ENCODE measurements at regions not wholly inside any gene's neighbourhood (a gene's known extent, or its start where the extent isn't known, plus 50 kb on each side); places are given as distances from the start of the nearest gene placed in this dataset.

- no peak overlapping the region for H3K4me3 ChIP-seq (ENCODE audit: low read depth, low read length, poor library complexity, severe bottlenecking)
- no peaks in the 10 kb centered on the region for H4K20me1 ChIP-seq (ENCODE audit: insufficient read depth, low read length)
- intact Hi-C loops (cut with micrococcal nuclease; ENCODE audit: unreplicated experiment): no loop called here
- no peak overlapping the region for H2AFZ ChIP-seq (ENCODE audit: low read length)
- CTCF ChIA-PET (ENCODE audit: unreplicated experiment): no interaction called here
- H3K79me2 ChIP-seq (ENCODE audit: insufficient read depth, low read depth, low read length): no peaks in the 10 kb centered on the region
- H3K27ac ChIP-seq (ENCODE audit: low read depth, low read length, poor library complexity, severe bottlenecking): no peak overlapping the region
- no peak overlapping the region for H3K4me2 ChIP-seq (ENCODE audit: low read length)
- H3K9me2 ChIP-seq (ENCODE audit: insufficient read depth, low read length): no peaks in the 10 kb centered on the region
- H3K9me3 ChIP-seq (ENCODE audit: low read length): no peaks in the 10 kb centered on the region
- TF ChIP-seq, protein P1, sequence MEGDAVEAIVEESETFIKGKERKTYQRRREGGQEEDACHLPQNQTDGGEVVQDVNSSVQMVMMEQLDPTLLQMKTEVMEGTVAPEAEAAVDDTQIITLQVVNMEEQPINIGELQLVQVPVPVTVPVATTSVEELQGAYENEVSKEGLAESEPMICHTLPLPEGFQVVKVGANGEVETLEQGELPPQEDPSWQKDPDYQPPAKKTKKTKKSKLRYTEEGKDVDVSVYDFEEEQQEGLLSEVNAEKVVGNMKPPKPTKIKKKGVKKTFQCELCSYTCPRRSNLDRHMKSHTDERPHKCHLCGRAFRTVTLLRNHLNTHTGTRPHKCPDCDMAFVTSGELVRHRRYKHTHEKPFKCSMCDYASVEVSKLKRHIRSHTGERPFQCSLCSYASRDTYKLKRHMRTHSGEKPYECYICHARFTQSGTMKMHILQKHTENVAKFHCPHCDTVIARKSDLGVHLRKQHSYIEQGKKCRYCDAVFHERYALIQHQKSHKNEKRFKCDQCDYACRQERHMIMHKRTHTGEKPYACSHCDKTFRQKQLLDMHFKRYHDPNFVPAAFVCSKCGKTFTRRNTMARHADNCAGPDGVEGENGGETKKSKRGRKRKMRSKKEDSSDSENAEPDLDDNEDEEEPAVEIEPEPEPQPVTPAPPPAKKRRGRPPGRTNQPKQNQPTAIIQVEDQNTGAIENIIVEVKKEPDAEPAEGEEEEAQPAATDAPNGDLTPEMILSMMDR (conservative IDR thresholded peaks at IDR 0.05; ENCODE audit: low read length): no peak
- no peak for TF ChIP-seq EZH2phosphoT487 (IDR thresholded peaks at IDR 0.05; ENCODE audit: borderline replicate concordance, low read depth, low read length)
- no peaks in the 10 kb centered on the region for H3K4me1 ChIP-seq (ENCODE audit: insufficient read depth, low read length, poor library complexity, severe bottlenecking)
- no peaks in the 10 kb centered on the region for H3K36me3 ChIP-seq (ENCODE audit: insufficient read depth, low read length)
- BruUV-seq (replicated peaks): no TSS peak
- DNase-seq (ENCODE audit: low spot score): no peak
- POLR2A ChIA-PET: no interaction called here
These were observed 160.0 kb upstream of the PRICKLE2 start for GRCh38 chr3:64385277-64385676.

DNA sequence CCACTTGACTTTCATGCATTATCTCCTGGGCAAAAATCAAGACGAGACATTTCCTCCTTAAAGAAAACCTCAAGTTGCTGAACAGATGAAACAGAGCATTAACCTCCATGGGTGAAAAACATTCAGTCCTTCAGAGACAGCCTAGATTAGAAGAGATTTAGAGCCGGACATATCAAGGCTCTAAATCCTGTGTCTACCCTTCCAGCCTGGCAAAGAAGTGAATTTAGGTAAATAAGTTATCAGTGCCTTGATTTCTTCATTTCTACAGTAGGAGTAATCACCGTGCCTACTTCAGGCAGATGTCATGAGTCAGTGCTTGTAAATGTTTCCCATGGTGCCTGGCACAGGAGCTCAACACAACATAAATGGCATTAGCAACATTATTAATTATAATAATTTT lies 159.3 kb upstream of the PRICKLE2 start:
- intact Hi-C loops (cut with micrococcal nuclease; ENCODE audit: unreplicated experiment): no loop called here
- H3K9me2 ChIP-seq (ENCODE audit: insufficient read depth, low read length): no peaks in the 10 kb centered on the region
- TF ChIP-seq EZH2phosphoT487 (IDR thresholded peaks at IDR 0.05; ENCODE audit: borderline replicate concordance, low read depth, low read length): no peak
- TF ChIP-seq, protein P1 (conservative IDR thresholded peaks at IDR 0.05; ENCODE audit: low read length): no peak
- H3K79me2 ChIP-seq (ENCODE audit: insufficient read depth, low read depth, low read length): no peaks in the 10 kb centered on the region
- H3K4me1 ChIP-seq (ENCODE audit: insufficient read depth, low read length, poor library complexity, severe bottlenecking): no peaks in the 10 kb centered on the region
- no peak overlapping the region for H3K27ac ChIP-seq (ENCODE audit: low read depth, low read length, poor library complexity, severe bottlenecking)
- no peak overlapping the region for H3K4me2 ChIP-seq (ENCODE audit: low read length)
- H3K4me3 ChIP-seq (ENCODE audit: low read depth, low read length, poor library complexity, severe bottlenecking): no peak overlapping the region
- no peaks in the 10 kb centered on the region for H4K20me1 ChIP-seq (ENCODE audit: insufficient read depth, low read length)
- POLR2A ChIA-PET: no interaction called here
- no peaks in the 10 kb centered on the region for H3K36me3 ChIP-seq (ENCODE audit: insufficient read depth, low read length)
- BruUV-seq (replicated peaks): no TSS peak
- H3K9me3 ChIP-seq (ENCODE audit: low read length): no peaks in the 10 kb centered on the region
- no peak for DNase-seq (ENCODE audit: low spot score)
- H2AFZ ChIP-seq (ENCODE audit: low read length): no peak overlapping the region
- CTCF ChIA-PET (ENCODE audit: unreplicated experiment): no interaction called here

GRCh38 chr3:64382153-64382552 lies 156.9 kb upstream of the PRICKLE2 start:
- no TSS peak for BruUV-seq (replicated peaks)
- no peak overlapping the region for H3K27ac ChIP-seq (ENCODE audit: low read depth, low read length, poor library complexity, severe bottlenecking)
- H3K4me3 ChIP-seq (ENCODE audit: low read depth, low read length, poor library complexity, severe bottlenecking): no peak overlapping the region
- H3K36me3 ChIP-seq (ENCODE audit: insufficient read depth, low read length): no peaks in the 10 kb centered on the region
- ChIA-PET POLR2A (no interaction called here), CTCF (ENCODE audit: unreplicated experiment) (no interaction called here)
- DNase-seq (ENCODE audit: low spot score): no peak
- H3K4me2 ChIP-seq (ENCODE audit: low read length): no peak overlapping the region
- intact Hi-C loops (cut with micrococcal nuclease; ENCODE audit: unreplicated experiment): no loop called here
- H2AFZ ChIP-seq (ENCODE audit: low read length): no peak overlapping the region
- TF ChIP-seq, protein P1 (conservative IDR thresholded peaks at IDR 0.05; ENCODE audit: low read length): no peak
- TF ChIP-seq EZH2phosphoT487 (IDR thresholded peaks at IDR 0.05; ENCODE audit: borderline replicate concordance, low read depth, low read length): no peak
- no peaks in the 10 kb centered on the region for H3K79me2 ChIP-seq (ENCODE audit: insufficient read depth, low read depth, low read length)
- no peaks in the 10 kb centered on the region for H3K9me2 ChIP-seq (ENCODE audit: insufficient read depth, low read length)
- H3K9me3 ChIP-seq (ENCODE audit: low read length): no peaks in the 10 kb centered on the region
- no peaks in the 10 kb centered on the region for H3K4me1 ChIP-seq (ENCODE audit: insufficient read depth, low read length, poor library complexity, severe bottlenecking)
- H4K20me1 ChIP-seq (ENCODE audit: insufficient read depth, low read length): no peaks in the 10 kb centered on the region
